Trophoblast cell (in vitro differentiated cells and primary cell): ENCODE measurements at regions not wholly inside any gene's neighbourhood (a gene's known extent, or its start where the extent isn't known, plus 50 kb on each side); places are given as distances from the start of the nearest gene placed in this dataset.

Experiments used
- DNase-seq, 2 donors: peaks; one replicate each; pipeline ENCODE4 v3.0.0-alpha.2; 2016
- H2AFZ ChIP-seq: 2 replicates; pipeline ENCODE4 v1.6.1; 2013; ENCODE audit warnings: low read length, moderate library complexity, mild to moderate bottlenecking; ENCODE audit not compliant: insufficient read depth, poor library complexity
- H2AK5ac ChIP-seq: 2 replicates; pipeline ENCODE4 v1.6.1; 2013; ENCODE audit warnings: mild to moderate bottlenecking, low read length
- H2BK120ac ChIP-seq: 2 replicates; pipeline ENCODE4 v1.6.1; 2013; ENCODE audit warnings: low read length, mild to moderate bottlenecking, moderate library complexity; ENCODE audit not compliant: insufficient read depth, poor library complexity
- H2BK12ac ChIP-seq: 2 replicates; pipeline ENCODE4 v1.6.1; 2013; ENCODE audit warnings: mild to moderate bottlenecking, low read length, moderate library complexity
- H2BK5ac ChIP-seq: 2 replicates; pipeline ENCODE4 v1.6.1; 2013; ENCODE audit warnings: low read length, low read depth, moderate library complexity, mild to moderate bottlenecking; ENCODE audit not compliant: poor library complexity
- H3K14ac ChIP-seq: 2 replicates; pipeline ENCODE4 v1.6.1; 2013; ENCODE audit warnings: mild to moderate bottlenecking, low read length
- H3K18ac ChIP-seq: 2 replicates; pipeline ENCODE4 v1.6.1; 2013; ENCODE audit warnings: mild to moderate bottlenecking, low read length
- H3K23ac ChIP-seq: 2 replicates; pipeline ENCODE4 v1.6.1; 2013; ENCODE audit warnings: low read length
- H3K27ac ChIP-seq: 2 replicates; pipeline ENCODE4 v1.5.1; 2013; ENCODE audit warnings: low read depth, mild to moderate bottlenecking, inconsistent platforms, low read length, moderate library complexity
- H3K27me3 ChIP-seq: 2 replicates; pipeline ENCODE4 v1.6.1; 2013; ENCODE audit warnings: inconsistent platforms, mild to moderate bottlenecking, low read length, moderate library complexity; ENCODE audit not compliant: insufficient read depth
- H3K36me3 ChIP-seq, 2 experiments: 1 replicate in 1 of 2; 2 replicates in 1 of 2; pipeline ENCODE4 v1.6.1; 2013; ENCODE audit warnings: low read length in 2 of 2, mild to moderate bottlenecking in 2 of 2, moderate library complexity in 1 of 2; ENCODE audit not compliant: insufficient read depth in 2 of 2, control insufficient read depth in 1 of 2
- H3K4ac ChIP-seq: 2 replicates; pipeline ENCODE4 v1.6.1; 2013; ENCODE audit warnings: low read depth, mild to moderate bottlenecking, low read length, moderate library complexity
- H3K4me1 ChIP-seq, 2 experiments: 1 replicate in 1 of 2; 2 replicates in 1 of 2; pipeline ENCODE4 v1.6.1; 2013; ENCODE audit warnings: low read length in 2 of 2, mild to moderate bottlenecking in 2 of 2, moderate library complexity in 1 of 2; ENCODE audit not compliant: insufficient read depth in 2 of 2, control insufficient read depth in 1 of 2
- H3K4me2 ChIP-seq: 2 replicates; pipeline ENCODE4 v1.6.1; 2013; ENCODE audit warnings: inconsistent platforms, mild to moderate bottlenecking, low read length, moderate library complexity
- H3K4me3 ChIP-seq: 2 replicates; pipeline ENCODE4 v1.5.1; 2013; ENCODE audit warnings: mild to moderate bottlenecking, low read depth, low read length, inconsistent platforms
- H3K79me1 ChIP-seq: one replicate; pipeline ENCODE4 v1.6.1; 2013; ENCODE audit warnings: low read length
- H3K79me2 ChIP-seq: 2 replicates; pipeline ENCODE4 v1.6.1; 2013; ENCODE audit warnings: low read length, mild to moderate bottlenecking; ENCODE audit not compliant: control insufficient read depth, insufficient read depth, poor library complexity
- H3K9ac ChIP-seq: 2 replicates; pipeline ENCODE4 v1.6.1; 2013; ENCODE audit warnings: mild to moderate bottlenecking, low read length
- H3K9me3 ChIP-seq: 2 replicates; pipeline ENCODE4 v1.6.1; 2013; ENCODE audit warnings: low read depth, mild to moderate bottlenecking, control low read depth, inconsistent platforms, low read length; ENCODE audit not compliant: insufficient read depth
- H4K12ac ChIP-seq: 2 replicates; pipeline ENCODE4 v1.6.1; 2013; ENCODE audit warnings: low read depth, mild to moderate bottlenecking, low read length, moderate library complexity
- H4K8ac ChIP-seq: 2 replicates; pipeline ENCODE4 v1.6.1; 2013; ENCODE audit warnings: low read depth, mild to moderate bottlenecking, low read length, moderate library complexity
- H4K91ac ChIP-seq: one replicate; pipeline ENCODE4 v1.6.1; 2013; ENCODE audit warnings: low read depth, mild to moderate bottlenecking, low read length, moderate library complexity
- WGBS: extraction: QIAGEN DNeasy Blood & Tissue Kit; methylation state at CpG from one replicate; pipeline ENCODE4 v1.1.7; 2013; ENCODE audit warnings: missing lambda C conversion rate; ENCODE audit not compliant: insufficient read length, insufficient coverage; ENCODE audit errors: extremely low coverage; 5-methylcytosine and 5-hydroxymethylcytosine counted together

DNA sequence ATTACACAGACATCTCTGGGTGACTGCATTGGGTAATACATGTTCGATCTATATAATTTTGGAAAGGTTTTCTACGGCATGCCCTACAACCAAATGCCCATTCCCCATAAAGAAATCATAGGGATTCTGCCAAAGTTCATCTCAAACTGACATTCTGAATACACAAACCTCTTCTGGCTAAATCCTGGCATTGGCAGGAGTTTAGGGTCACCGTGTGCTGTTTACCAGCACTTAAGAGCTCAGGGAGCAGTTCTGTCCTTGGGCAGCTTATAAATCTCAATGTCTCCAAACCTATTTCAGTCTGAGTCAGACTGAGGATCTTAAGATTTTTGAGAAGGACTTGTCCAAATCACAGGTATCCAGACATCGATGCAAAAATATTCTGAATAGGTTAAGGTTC lies 809.6 kb upstream of the LRRN3 start:
- Histone ChIP-seq H3K18ac (no peak overlapping the region), H3K4me1 (no peaks in the 10 kb centered on the region), H4K12ac (no peak overlapping the region), H2BK12ac (no peak overlapping the region), H3K79me2 (no peaks in the 10 kb centered on the region), H2AK5ac (no peak overlapping the region), H3K79me1 (no peaks in the 10 kb centered on the region), H3K9ac (no peak overlapping the region), H2BK120ac (no peak overlapping the region), H3K36me3 (no peaks in the 10 kb centered on the region), H2BK5ac (no peak overlapping the region), H3K27ac (no peak overlapping the region), H3K4me3 (no peak overlapping the region), H3K23ac (no peak overlapping the region), H4K91ac (no peak overlapping the region), H2AFZ (no peak overlapping the region), H4K8ac (no peak overlapping the region), H3K14ac (no peak overlapping the region), H3K4ac (no peak overlapping the region), H3K9me3 (no peaks in the 10 kb centered on the region), H3K27me3 (no peaks in the 10 kb centered on the region), H3K4me2 (no peak overlapping the region)
- DNase-seq = no peak
- WGBS = no CpG with 5 or more reads among the region's 4 CpGs

DNA sequence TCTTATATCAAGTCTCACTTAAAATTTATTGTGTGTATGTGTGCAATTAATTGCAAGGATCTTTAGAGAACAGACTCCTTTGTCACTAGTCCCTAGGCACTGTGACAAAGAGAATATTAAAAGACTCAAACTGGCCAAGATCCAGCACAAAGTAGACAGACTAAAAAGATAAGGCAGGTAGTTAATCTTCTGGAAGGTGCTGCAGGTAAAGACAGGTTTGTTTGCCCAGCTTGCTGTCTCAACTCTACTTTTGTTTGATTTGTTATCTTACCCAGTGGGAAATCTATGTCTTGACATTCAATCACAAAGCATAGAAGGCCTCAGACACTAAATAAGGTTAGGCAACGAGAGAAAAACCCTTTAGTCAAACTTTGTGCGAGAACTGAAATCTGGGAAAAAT lies 807.9 kb upstream of the LRRN3 start:
- no peak overlapping the region for H3K27ac ChIP-seq
- WGBS = no CpG with 5 or more reads among the region's 2 CpGs

DNA sequence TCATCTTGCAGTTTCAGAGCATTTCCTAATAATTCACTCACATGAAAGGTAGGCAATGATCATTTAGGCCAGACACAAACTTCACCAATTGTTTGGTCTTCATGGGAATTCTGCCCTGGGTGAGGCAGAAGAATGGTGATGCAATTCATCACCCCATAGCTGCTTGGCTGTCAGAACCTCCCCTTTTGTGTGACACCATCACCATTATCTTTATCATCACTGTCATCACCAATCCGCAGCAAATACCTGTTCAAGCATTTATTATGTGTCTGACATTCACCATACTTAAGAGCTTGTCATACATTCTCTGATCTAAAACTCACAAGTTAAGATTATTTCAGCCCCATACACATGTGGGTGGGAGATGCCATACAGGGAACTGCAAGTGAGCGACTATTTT lies 799.5 kb upstream of the LRRN3 start:
- H3K23ac ChIP-seq = no peak overlapping the region
- no peaks in the 10 kb centered on the region for H3K79me2 ChIP-seq
- H4K12ac ChIP-seq = no peak overlapping the region
- H3K27me3 ChIP-seq = no peaks in the 10 kb centered on the region
- H2BK120ac ChIP-seq = no peak overlapping the region
- H2AK5ac ChIP-seq = no peak overlapping the region
- no peak overlapping the region for H3K4me2 ChIP-seq
- no peak overlapping the region for H2BK12ac ChIP-seq
- no peaks in the 10 kb centered on the region for H3K9me3 ChIP-seq
- H3K79me1 ChIP-seq = no peaks in the 10 kb centered on the region
- H4K8ac ChIP-seq = no peak overlapping the region
- WGBS = no CpG with 5 or more reads among the region's 2 CpGs
- H4K91ac ChIP-seq = no peak overlapping the region
- H3K14ac ChIP-seq = no peak overlapping the region
- DNase-seq = no peak
- no peak overlapping the region for H2BK5ac ChIP-seq
- no peak overlapping the region for H3K4ac ChIP-seq
- no peak overlapping the region for H3K9ac ChIP-seq
- H3K4me3 ChIP-seq = no peak overlapping the region
- H3K18ac ChIP-seq = no peak overlapping the region
- H3K4me1 ChIP-seq = no peaks in the 10 kb centered on the region
- H3K27ac ChIP-seq = no peak overlapping the region
- H3K36me3 ChIP-seq = no peaks in the 10 kb centered on the region
- no peak overlapping the region for H2AFZ ChIP-seq

More for the DNA sequence above, 807.9 kb upstream of the LRRN3 start:
- no peak overlapping the region for H3K9ac ChIP-seq
- no peaks in the 10 kb centered on the region for H3K9me3 ChIP-seq
- no peak for DNase-seq
- no peak overlapping the region for H3K23ac ChIP-seq
- H3K36me3 ChIP-seq = no peaks in the 10 kb centered on the region
- no peak overlapping the region for H3K18ac ChIP-seq
- no peak overlapping the region for H4K8ac ChIP-seq
- H4K12ac ChIP-seq = no peak overlapping the region
- H3K27me3 ChIP-seq = no peaks in the 10 kb centered on the region
- no peak overlapping the region for H2BK12ac ChIP-seq
- no peak overlapping the region for H2AFZ ChIP-seq
- H3K4me2 ChIP-seq = no peak overlapping the region
- H3K4ac ChIP-seq = no peak overlapping the region
- H2BK120ac ChIP-seq = no peak overlapping the region
- H4K91ac ChIP-seq = no peak overlapping the region
- H3K4me3 ChIP-seq = no peak overlapping the region
- H3K79me1 ChIP-seq = no peaks in the 10 kb centered on the region
- H2AK5ac ChIP-seq = no peak overlapping the region
- no peaks in the 10 kb centered on the region for H3K4me1 ChIP-seq
- H3K79me2 ChIP-seq = no peaks in the 10 kb centered on the region
- no peak overlapping the region for H3K14ac ChIP-seq
- no peak overlapping the region for H2BK5ac ChIP-seq

DNA sequence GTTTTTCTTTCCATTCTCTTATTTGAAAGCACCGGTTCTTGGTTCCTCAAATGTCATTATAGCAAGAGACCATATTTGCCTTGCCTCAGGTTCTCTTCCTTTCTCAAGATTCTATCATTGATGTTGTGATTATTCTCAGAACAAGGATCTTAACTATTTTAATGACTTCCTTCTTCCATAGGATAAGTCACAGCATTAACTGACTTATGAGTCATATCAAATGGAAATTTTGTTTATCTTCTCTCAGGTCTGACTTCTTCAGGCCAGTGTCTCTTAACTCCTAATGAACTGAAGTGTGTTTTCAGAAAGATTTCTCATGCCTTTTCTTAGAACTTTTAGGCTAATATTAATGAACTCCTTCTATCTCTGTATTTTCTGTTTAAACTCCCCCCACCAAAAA lies 794.6 kb upstream of the LRRN3 start:
- H3K4me1 ChIP-seq = no peaks in the 10 kb centered on the region

More for the DNA sequence above, 794.6 kb upstream of the LRRN3 start:
- Histone ChIP-seq H2AFZ (no peak overlapping the region), H2BK120ac (no peak overlapping the region), H3K9ac (no peak overlapping the region), H4K12ac (no peak overlapping the region), H3K36me3 (no peaks in the 10 kb centered on the region), H3K4me3 (no peak overlapping the region), H3K9me3 (no peaks in the 10 kb centered on the region), H2BK5ac (no peak overlapping the region), H3K18ac (no peak overlapping the region), H2AK5ac (no peak overlapping the region), H3K4me2 (no peak overlapping the region), H3K79me1 (no peaks in the 10 kb centered on the region), H3K27me3 (no peaks in the 10 kb centered on the region), H3K23ac (no peak overlapping the region), H3K4ac (no peak overlapping the region), H3K14ac (no peak overlapping the region), H4K91ac (no peak overlapping the region), H3K27ac (no peak overlapping the region), H3K79me2 (no peaks in the 10 kb centered on the region), H2BK12ac (no peak overlapping the region), H4K8ac (no peak overlapping the region)
- no CpG with 5 or more reads among the region's 1 CpG for WGBS
- no peak for DNase-seq
